ENCODE measurements at regions not wholly inside any gene's neighbourhood (a gene's known extent, or its start where the extent isn't known, plus 50 kb on each side); places are given as distances from the start of the nearest gene placed in this dataset.

GRCh38 chr2:88320076-88320773 lies 132.3 kb downstream of the FOXI3 start:
- no peak overlapping the region for H3K4me3 ChIP-seq (ENCODE audit: low read depth, low read length)
- DNase-seq (ENCODE audit: low read depth) = no peak
- TF ChIP-seq, protein P1, sequence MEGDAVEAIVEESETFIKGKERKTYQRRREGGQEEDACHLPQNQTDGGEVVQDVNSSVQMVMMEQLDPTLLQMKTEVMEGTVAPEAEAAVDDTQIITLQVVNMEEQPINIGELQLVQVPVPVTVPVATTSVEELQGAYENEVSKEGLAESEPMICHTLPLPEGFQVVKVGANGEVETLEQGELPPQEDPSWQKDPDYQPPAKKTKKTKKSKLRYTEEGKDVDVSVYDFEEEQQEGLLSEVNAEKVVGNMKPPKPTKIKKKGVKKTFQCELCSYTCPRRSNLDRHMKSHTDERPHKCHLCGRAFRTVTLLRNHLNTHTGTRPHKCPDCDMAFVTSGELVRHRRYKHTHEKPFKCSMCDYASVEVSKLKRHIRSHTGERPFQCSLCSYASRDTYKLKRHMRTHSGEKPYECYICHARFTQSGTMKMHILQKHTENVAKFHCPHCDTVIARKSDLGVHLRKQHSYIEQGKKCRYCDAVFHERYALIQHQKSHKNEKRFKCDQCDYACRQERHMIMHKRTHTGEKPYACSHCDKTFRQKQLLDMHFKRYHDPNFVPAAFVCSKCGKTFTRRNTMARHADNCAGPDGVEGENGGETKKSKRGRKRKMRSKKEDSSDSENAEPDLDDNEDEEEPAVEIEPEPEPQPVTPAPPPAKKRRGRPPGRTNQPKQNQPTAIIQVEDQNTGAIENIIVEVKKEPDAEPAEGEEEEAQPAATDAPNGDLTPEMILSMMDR (IDR thresholded peaks at IDR 0.05; ENCODE audit: control insufficient read depth, extremely low read depth, insufficient read depth) = no peak

GRCh38 chr2:88318956-88319330 lies 133.6 kb downstream of the FOXI3 start:
- H3K4me3 ChIP-seq (ENCODE audit: low read depth, low read length) = no peak overlapping the region
- no peak for DNase-seq (ENCODE audit: low read depth)
- TF ChIP-seq, protein P1 (IDR thresholded peaks at IDR 0.05; ENCODE audit: control insufficient read depth, extremely low read depth, insufficient read depth) = no peak

GRCh38 chr2:88318071-88318955 lies 134.2 kb downstream of the FOXI3 start:
- TF ChIP-seq, protein P1 (IDR thresholded peaks at IDR 0.05; ENCODE audit: control insufficient read depth, extremely low read depth, insufficient read depth) = no peak
- DNase-seq (ENCODE audit: low read depth) = no peak
- no peak overlapping the region for H3K4me3 ChIP-seq (ENCODE audit: low read depth, low read length)

- no peak for DNase-seq (ENCODE audit: low read depth)
- H3K4me3 ChIP-seq (ENCODE audit: low read depth, low read length) = no peak overlapping the region
- TF ChIP-seq, protein P1 (IDR thresholded peaks at IDR 0.05; ENCODE audit: control insufficient read depth, extremely low read depth, insufficient read depth) = no peak
These were observed 140.6 kb downstream of the THNSL2 start for GRCh38 chr2:88310787-88311186.

GRCh38 chr2:88307817-88308216 lies 137.7 kb downstream of the THNSL2 start:
- TF ChIP-seq, protein P1 (IDR thresholded peaks at IDR 0.05; ENCODE audit: control insufficient read depth, extremely low read depth, insufficient read depth) = peak; percentile 64
- no peak overlapping the region for H3K4me3 ChIP-seq (ENCODE audit: low read depth, low read length)
- DNase-seq (ENCODE audit: low read depth) = peak; percentile 1

- H3K4me3 ChIP-seq (ENCODE audit: low read depth, low read length) = no peak overlapping the region
- DNase-seq (ENCODE audit: low read depth) = no peak
- TF ChIP-seq, protein P1 (IDR thresholded peaks at IDR 0.05; ENCODE audit: control insufficient read depth, extremely low read depth, insufficient read depth) = no peak
These were observed 133.7 kb downstream of the THNSL2 start for GRCh38 chr2:88303865-88304264.
